Left cardiac atrium (tissue), 4 donors: ENCODE measurements at regions not wholly inside any gene's neighbourhood (a gene's known extent, or its start where the extent isn't known, plus 50 kb on each side); places are given as distances from the start of the nearest gene placed in this dataset.
"Not testable (repeated sequence)": the region's sequence is repeated elsewhere in the genome, so short reads cannot be mapped to it uniquely, and the experiment has no call there.

Experiments
- ATAC-seq, 2 donors: fragments of 200-7000 bp; cut with Tn5 transposase; one replicate each; pipeline ENCODE4 v1.9.1; 2020; ENCODE audit warnings: mild to moderate bottlenecking in 2 of 2, moderate library complexity in 2 of 2
- DNase-seq: peaks from one replicate; pipeline ENCODE4 v3.0.0-alpha.2; 2020
- intact Hi-C, 2 donors: fragments of 100-400 bp; cut with DNase I; formaldehyde crosslinking; loops; one replicate each; pipeline versions ENCODE4 v1.14.1 to v1.15.1; 2022 to 2023
- donor health status: DM: no; HTN: yes; CAD: no.
- donor health status: DM: no; HTN: yes; CAD: no; lungs with severe emphysema.
- donor health status: DM: yes; HTN: yes; CAD: no.
- donor health status: Dilated cardiomyopathy.

GRCh38 chr13:18252848-18253247, 928.8 kb downstream of the TUBA3C start:
- ATAC-seq, DNase-seq, intact Hi-C loops: not testable (repeated sequence)

- ATAC-seq, intact Hi-C loops, DNase-seq: not testable (repeated sequence)
These were observed 932.9 kb downstream of the TUBA3C start for GRCh38 chr13:18248533-18249240.

GRCh38 chr13:18240086-18240485, 941.5 kb downstream of the TUBA3C start:
- ATAC-seq, DNase-seq, intact Hi-C loops: not testable (repeated sequence)

GRCh38 chr13:18238586-18238985, 943.0 kb downstream of the TUBA3C start:
- ATAC-seq, intact Hi-C loops, DNase-seq: not testable (repeated sequence)

GRCh38 chr13:18236528-18236815, 945.2 kb downstream of the TUBA3C start:
- DNase-seq (no peak), ATAC-seq (no peak)
- intact Hi-C loops, result no loop called here

GRCh38 chr13:18235756-18236527, 945.7 kb downstream of the TUBA3C start:
- ATAC-seq, result no peak
- intact Hi-C loops, result no loop called here
- no peak for DNase-seq

- DNase-seq, result no peak
- ATAC-seq, result no peak
- intact Hi-C loops, result no loop called here
These were observed 946.5 kb downstream of the TUBA3C start for GRCh38 chr13:18235172-18235571.

GRCh38 chr13:18234451-18234850, 947.2 kb downstream of the TUBA3C start:
- DNase-seq, ATAC-seq, intact Hi-C loops: not testable (repeated sequence)

GRCh38 chr13:18233783-18234299, 947.8 kb downstream of the TUBA3C start:
- ATAC-seq, result no peak
- DNase-seq, result no peak
- intact Hi-C loops, result no loop called here

- intact Hi-C loops, result no loop called here
- ATAC-seq (no peak), DNase-seq (no peak)
These were observed 948.4 kb downstream of the TUBA3C start for GRCh38 chr13:18232994-18233782.

GRCh38 chr13:18232298-18232993, 949.2 kb downstream of the TUBA3C start:
- ATAC-seq (no peak), DNase-seq (no peak)
- intact Hi-C loops, result no loop called here

GRCh38 chr13:18224411-18224810, 957.2 kb downstream of the TUBA3C start:
- intact Hi-C loops, ATAC-seq, DNase-seq: not testable (repeated sequence)

- intact Hi-C loops, DNase-seq: not testable (repeated sequence)
- ATAC-seq, result peak in 1 of 2 donors; percentile 42
These were observed 966.9 kb downstream of the TUBA3C start for GRCh38 chr13:18214689-18215088.

GRCh38 chr13:18213511-18213910, 968.1 kb downstream of the TUBA3C start:
- ATAC-seq, result peak in 1 of 2 donors; percentile 41
- intact Hi-C loops, DNase-seq: not testable (repeated sequence)

GRCh38 chr13:18212873-18213272, 968.8 kb downstream of the TUBA3C start:
- intact Hi-C loops, result no loop called here
- ATAC-seq, result peak; percentile 34 to 74
- no peak for DNase-seq

- DNase-seq (peak; percentile 68), ATAC-seq (peak; percentile 70 to 97)
- intact Hi-C loops, result not testable (repeated sequence)
These were observed 969.7 kb downstream of the TUBA3C start for GRCh38 chr13:18211752-18212560.

GRCh38 chr13:18204614-18205178, 976.9 kb downstream of the TUBA3C start:
- DNase-seq, intact Hi-C loops, ATAC-seq: not testable (repeated sequence)

- intact Hi-C loops, DNase-seq: not testable (repeated sequence)
- peak in 1 of 2 donors; percentile 33 for ATAC-seq
These were observed 986.3 kb downstream of the TUBA3C start for GRCh38 chr13:18195365-18195678.
